ENCODE measurements at regions not wholly inside any gene's neighbourhood (a gene's known extent, or its start where the extent isn't known, plus 50 kb on each side); places are given as distances from the start of the nearest gene placed in this dataset.
A peak's percentile ranks its signal among the peaks of the same experiment; 100 is the strongest.
"Not testable (repeated sequence)": the region's sequence is repeated elsewhere in the genome, so short reads cannot be mapped to it uniquely, and the experiment has no call there.

DNA sequence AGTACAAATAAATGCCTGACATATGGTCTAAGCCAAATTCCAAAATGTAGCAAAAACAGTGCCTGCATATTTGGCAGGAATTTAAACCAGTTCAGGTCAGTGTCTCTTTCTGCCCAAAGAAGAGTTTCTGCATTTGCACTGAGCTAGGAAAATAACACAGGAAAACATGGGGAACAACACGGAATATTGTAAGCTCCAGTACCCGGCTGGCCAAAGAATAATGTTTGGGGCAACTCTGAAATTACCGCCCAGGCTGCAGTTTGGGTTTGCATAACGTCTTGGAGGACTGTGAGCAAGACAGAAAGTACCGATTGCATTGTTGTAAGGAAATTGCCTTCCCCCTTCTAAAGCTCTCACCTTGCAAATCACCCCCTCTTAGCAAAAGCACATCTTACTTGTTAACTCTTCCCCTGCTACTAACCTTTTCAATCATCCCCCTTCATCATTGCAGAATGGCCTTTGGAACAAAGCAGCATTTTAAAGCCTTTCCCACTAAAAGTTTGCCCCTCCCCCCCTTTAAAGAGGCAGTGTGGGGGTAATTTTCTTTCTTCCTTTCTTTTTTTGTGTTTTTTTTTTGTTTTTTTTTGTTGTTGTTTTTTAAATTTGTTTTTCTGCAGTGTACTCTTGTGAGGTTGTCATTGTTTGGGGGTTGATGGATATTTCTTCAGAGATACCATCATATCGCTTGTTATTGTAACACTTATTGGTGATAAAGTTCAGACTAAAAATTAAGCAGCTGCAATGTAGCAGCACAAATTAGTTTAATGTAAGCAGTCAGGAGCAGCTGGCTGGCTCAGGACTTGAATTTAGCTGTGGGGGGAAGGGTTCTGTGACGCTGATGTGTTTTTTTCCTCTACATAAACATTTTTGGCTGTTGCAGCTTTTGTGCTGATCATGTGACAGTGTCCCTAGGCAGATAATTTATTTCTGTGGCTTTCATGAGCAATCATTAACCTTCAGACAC is 100.0 kb upstream of the CITED2 start:
- DNase-seq (ENCODE audit: low read depth): no peak

GRCh38 chr6:139473731-139474130 is 99.3 kb upstream of the CITED2 start:
- no peak for DNase-seq (ENCODE audit: low read depth)

GRCh38 chr6:139473231-139473701 is 98.8 kb upstream of the CITED2 start:
- DNase-seq (ENCODE audit: low read depth): peak; percentile 19

DNA sequence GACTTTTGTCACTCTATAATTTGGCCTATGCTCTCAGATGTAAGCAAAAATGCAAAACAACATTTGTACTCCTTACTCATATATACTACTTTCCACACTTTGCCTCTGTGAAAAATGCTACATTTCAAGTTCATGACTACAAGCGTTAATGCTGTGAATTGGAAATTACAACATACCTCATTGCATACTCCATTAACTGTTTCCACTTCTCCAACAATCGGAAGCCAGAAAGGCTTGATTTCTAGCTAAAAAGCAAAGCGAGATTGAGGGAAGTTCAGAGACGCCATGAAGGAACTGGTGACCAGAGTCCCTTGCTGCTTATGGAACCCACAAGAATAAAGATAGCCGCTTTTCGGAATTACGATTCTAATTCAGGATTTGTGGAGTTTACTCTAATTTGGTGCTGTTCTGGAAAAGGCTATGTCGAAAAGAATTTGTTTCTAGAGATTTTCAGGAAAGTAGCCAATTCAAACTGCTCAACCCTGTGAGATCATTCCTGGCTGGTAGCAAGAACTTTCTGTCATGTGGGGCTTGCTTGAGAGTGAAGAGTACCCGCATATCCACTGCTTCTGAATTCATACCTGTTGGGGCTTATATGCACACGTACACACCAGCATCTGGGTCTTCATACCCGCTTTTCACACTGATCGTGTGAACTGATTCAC is 98.0 kb upstream of the CITED2 start:
- DNase-seq (ENCODE audit: low read depth): no peak

DNA sequence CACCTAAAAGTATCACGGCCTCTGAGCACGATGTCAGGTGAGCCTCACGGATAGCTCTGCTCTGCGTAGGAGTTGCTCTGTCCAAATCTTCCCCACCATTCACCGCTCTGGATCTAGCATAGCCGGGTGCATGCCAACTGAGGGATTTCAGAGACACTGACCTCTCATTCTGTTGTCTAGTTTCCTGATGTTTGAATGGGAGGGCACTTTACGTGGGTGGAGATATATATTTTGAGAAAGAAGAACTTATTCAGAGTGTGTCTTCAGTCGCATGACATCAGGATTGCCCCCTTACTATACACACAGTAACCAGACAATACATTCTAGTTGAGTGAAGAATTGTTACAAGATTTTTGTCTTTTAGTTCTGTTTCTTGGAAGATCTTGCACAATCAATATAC is 96.5 kb upstream of the CITED2 start:
- no peak for DNase-seq (ENCODE audit: low read depth)

- DNase-seq (ENCODE audit: low read depth): no peak
Measured at GRCh38 chr6:139468178-139468819, 93.9 kb upstream of the CITED2 start.

DNA sequence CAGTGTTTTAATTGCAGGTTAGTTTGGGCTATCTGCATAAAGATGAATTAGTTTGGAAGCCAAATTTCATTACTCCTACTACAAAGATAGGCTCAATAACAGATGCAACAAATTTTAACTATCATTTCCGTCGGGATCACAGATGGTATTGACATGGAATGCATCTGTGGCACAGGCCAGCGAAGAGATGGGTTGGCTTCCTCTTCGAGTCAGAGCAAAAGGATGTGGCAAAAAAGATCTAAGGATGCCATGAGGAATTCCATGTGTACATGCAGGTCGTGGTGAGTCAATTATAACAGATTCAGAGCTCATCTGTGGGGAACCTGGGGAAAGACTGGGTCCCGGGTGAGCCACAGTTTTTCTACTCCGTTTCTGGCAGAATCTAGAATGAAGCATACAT is 83.0 kb upstream of the CITED2 start:
- DNase-seq (ENCODE audit: low read depth): peak; percentile 28

- no peak for DNase-seq (ENCODE audit: low read depth)
Measured at GRCh38 chr6:139452148-139452876, 77.9 kb upstream of the CITED2 start.

DNA sequence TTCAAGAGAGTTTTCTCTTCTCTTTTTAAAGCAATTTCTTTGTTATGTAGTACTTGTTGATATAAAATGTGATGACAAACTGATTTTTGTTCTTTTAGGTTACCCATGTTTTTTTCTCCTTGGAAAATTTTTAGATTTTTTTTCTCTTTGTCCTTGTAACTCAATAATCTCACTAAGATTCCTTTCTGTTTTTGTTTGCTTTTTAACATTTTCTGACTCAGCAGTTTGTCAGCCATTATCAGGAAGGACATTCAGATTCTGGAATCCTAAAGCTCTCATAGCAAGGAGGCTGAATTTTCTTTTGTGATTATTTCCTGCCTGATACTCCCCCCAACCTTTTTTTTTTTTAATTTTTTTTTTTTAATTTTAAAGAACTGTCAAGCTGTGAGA is 75.2 kb upstream of the CITED2 start:
- no peak for DNase-seq (ENCODE audit: low read depth)

DNA sequence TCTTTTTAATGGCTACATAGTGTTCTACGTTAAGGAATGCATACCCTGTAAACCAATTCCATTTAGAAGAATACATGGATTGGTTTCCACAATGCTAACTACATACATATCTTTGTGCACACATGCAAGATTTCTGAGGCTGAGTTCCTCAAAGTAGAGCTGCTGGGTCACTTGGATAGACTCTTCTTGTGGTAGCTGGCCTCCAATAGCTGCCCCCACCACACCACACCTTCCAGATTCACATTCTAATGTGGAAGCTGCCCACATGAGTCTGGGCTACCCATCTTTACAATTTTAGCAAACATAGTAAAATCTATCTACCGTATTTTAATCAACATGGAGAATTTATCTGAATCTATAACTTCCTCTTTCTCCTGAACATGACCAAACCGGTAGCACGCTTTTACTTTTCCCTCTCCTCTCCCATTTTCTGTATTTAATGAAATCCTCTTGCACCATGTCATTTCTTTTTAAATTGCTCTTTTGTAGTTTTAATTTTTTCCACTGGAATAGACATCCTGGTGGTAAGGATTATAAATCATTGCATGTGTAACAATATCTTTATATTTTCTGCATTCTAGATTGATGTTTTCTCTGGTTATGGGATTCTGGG is 74.7 kb upstream of the CITED2 start:
- DNase-seq (ENCODE audit: low read depth): no peak

DNA sequence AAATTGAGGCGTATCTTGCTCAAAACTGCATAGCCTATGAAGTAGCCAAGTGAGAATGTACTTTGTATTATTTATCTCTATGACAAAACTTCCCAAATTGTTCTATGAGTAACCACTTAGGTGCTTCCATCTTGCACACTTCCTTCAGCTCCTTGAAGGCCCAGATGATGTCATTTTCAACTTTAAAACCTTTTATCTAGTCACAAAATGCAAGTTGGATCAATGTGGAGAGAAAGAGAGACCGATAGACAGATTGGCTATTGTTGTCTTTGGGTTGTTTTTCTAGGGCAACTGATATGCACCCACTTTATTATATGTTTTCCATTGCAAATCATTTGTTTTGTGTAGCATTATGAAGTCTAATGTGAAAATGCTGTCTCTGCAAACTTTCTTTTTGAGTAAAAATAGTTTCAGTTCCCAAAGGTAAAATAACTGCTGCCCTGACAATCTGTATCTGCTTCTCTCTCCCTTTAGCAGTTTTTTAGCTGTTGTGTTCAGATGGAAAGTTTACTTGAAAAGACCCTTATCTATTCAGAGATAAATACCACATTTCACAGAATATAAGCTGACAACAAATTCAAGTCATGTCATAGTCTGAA is 73.7 kb upstream of the CITED2 start:
- DNase-seq (ENCODE audit: low read depth): no peak

GRCh38 chr6:139447656-139447975 is 73.2 kb upstream of the CITED2 start:
- no peak for DNase-seq (ENCODE audit: low read depth)

GRCh38 chr6:139446768-139447655 is 72.6 kb upstream of the CITED2 start:
- DNase-seq (ENCODE audit: low read depth): no peak

DNA sequence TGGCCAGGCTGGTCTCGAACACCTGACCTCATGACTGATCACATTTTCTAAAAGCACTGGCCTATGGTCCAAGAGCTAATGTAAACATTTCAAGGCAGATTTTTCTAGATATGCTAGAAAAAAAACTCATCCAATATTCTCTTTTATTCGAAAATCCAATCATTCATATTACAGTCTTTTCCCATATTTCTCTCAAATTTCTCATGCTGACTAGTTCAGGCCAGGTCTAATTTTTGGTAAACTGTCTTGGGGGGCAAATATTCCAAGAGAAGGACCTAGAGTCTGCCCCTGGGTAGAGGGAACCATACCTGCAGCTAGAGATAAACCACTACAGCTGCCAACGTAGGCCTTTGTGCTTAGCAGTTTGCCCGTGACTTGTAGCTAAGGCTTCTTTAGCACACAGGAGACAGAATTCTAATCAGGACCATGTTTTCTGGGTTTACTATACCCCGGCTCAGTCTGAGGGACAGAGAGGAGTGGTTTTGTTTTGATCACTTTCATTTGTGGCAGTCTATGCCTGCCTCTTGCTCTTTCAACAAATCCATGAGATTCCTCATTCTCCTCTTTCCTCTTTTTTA is 71.8 kb upstream of the CITED2 start:
- DNase-seq (ENCODE audit: low read depth): no peak

DNA sequence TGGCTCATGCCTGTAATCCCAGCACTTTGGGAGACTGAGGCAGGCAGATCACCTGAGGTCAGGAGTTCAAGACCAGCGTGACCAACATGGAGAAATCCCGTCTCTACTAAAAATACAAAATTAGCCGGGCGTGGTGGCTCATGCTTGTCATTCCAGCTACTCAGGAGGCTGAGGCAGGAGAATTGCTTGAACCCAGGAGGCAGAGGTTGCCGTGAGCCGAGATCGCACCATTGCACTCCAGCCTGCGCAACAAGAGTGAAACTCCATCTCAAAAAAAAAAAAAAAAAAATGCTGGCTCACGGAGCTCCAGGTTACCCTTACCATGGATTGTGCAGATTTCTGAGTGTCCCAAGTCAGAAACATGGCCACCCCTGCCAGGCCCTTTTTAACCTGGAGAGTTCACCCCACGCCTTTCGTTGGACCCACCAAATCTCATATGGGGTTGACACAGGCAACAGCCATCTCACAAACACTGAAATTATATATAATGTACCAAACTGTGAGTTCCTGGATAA is 69.9 kb upstream of the CITED2 start:
- not testable (repeated sequence) for DNase-seq (ENCODE audit: low read depth)

DNA sequence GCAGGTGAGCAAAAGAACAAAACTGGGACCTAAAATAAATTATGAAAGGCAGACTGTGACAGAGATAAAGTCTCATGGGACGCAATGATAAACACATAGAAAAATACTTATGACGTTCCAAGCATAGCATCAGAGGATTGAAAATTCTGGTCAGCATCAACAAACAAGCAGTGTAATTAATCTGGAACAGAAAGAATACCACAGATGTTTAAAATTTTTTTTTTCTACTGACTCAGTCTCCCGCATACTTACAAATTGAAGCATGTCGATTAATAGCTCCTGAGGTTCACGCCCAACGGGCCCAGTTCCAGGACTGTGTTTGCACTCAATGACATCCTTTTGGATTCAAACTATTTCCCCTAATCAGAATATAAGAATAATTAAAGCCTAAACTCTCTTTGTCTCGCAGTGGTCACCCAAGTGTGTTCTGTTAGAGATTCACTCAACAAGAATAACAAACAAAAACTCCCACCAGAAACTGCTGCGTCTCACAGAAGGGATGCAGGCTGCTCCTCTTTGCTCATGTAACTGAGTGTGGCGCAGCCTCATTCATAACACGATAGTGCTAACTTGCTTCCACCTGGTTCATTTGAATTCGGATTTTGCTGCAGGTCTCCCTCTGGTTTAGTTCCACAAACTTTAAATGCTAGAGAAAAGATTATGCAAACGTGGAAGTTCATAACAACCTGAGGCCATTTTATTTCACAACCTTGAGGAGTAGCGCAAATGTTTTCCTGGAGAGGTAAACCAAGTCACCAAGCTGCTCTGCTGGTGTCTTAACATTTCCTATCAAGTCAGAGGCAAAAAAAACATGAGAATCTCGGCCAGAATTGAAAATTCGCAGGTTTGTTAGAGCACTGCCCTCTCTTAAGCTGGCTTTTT is 69.0 kb upstream of the CITED2 start:
- DNase-seq (ENCODE audit: low read depth): no peak

DNA sequence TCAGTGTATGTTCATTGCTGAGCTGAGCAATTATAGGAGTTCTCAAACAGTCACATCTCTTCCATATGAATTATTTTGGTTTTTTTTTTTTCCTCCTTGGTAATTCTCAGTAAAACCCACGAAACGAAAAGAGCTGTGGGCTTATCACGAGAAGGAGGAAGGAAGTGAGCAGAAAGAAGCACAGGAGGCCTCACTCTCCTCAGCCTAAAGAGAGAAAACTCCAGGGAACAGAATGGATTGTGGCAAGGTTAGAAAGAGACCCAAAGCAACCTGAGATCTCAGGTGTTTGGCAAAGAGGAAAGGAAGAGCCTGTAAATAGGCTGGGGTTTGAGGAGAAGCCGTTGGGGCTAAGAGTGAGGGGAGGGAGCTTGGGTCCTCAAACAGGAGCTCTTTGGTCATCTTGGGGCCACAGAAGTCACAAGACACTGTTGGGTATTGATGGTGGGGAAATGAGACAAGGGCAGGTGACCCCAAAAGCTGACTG is 67.8 kb upstream of the CITED2 start:
- no peak for DNase-seq (ENCODE audit: low read depth)

GRCh38 chr6:139439349-139439748 is 64.9 kb upstream of the CITED2 start:
- DNase-seq (ENCODE audit: low read depth): no peak

DNA sequence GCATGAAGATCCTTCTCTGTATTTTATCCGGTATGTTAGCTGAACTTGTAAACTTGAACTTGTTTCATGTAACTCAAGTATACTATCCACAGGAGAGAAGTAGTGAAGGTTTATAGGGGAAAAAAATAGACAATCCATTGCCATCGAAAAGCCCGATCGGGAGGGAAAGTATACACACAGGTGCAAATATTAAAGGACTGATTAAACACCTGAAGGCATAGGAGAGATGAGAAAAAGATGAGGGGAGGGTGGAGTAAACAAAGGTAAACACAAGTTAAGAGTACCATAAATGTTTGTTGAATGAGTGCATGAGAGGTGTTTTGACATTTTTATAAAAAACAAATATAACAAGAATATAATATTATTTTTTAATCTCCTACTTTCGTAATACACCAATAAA is 64.3 kb upstream of the CITED2 start:
- DNase-seq (ENCODE audit: low read depth): no peak

Measured in GM04504 (cell line).